Omental fat pad (tissue), 3 donors: ENCODE measurements at regions not wholly inside any gene's neighbourhood (a gene's known extent, or its start where the extent isn't known, plus 50 kb on each side); places are given as distances from the start of the nearest gene placed in this dataset.

Experiments
- ATAC-seq: fragments of 150-250 bp; one replicate; pipeline ENCODE4 v1.9.1; 2016; ENCODE audit warnings: mild to moderate bottlenecking, moderate library complexity; ENCODE audit not compliant: low FRiP score
- DNase-seq: peaks from one replicate; pipeline ENCODE4 v3.0.0-alpha.2; 2019; ENCODE audit warnings: low spot score
- TF ChIP-seq, protein P1 (sequence below), 3 donors: fragments of 450-650 bp; IDR thresholded peaks; one replicate each; pipeline ENCODE4 v1.5.1; 2016 to 2017; ENCODE audit warnings: antibody characterized with exemption in 3 of 3, mild to moderate bottlenecking in 3 of 3, moderate library complexity in 2 of 3

- no peak for ATAC-seq
- DNase-seq = no peak
- TF ChIP-seq, protein P1, sequence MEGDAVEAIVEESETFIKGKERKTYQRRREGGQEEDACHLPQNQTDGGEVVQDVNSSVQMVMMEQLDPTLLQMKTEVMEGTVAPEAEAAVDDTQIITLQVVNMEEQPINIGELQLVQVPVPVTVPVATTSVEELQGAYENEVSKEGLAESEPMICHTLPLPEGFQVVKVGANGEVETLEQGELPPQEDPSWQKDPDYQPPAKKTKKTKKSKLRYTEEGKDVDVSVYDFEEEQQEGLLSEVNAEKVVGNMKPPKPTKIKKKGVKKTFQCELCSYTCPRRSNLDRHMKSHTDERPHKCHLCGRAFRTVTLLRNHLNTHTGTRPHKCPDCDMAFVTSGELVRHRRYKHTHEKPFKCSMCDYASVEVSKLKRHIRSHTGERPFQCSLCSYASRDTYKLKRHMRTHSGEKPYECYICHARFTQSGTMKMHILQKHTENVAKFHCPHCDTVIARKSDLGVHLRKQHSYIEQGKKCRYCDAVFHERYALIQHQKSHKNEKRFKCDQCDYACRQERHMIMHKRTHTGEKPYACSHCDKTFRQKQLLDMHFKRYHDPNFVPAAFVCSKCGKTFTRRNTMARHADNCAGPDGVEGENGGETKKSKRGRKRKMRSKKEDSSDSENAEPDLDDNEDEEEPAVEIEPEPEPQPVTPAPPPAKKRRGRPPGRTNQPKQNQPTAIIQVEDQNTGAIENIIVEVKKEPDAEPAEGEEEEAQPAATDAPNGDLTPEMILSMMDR (IDR thresholded peaks at IDR 0.05) = no peak
Observed at GRCh38 chr19:31113293-31113692, 235.9 kb downstream of the TSHZ3 start.

DNA sequence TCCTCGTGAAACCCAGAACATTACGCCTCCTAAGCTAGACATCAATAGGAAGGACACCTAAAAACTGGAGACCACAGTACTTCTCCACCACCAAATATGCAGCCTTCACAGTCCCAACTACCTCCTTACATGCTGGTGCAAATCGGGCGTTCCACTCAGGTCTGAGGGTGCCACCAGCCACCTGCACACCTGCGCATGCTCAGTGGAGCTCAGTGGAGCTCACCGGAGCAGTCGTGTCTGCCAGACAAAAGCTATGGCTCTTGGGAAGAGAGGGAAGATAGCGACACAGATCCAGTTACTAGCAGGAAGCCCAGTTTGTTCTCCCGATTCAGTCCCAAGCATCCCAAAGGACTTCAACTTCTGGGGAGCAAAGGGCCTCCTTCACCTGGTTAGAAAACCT lies 237.1 kb downstream of the TSHZ3 start:
- no peak for ATAC-seq
- TF ChIP-seq, protein P1 (IDR thresholded peaks at IDR 0.05) = no peak

DNA sequence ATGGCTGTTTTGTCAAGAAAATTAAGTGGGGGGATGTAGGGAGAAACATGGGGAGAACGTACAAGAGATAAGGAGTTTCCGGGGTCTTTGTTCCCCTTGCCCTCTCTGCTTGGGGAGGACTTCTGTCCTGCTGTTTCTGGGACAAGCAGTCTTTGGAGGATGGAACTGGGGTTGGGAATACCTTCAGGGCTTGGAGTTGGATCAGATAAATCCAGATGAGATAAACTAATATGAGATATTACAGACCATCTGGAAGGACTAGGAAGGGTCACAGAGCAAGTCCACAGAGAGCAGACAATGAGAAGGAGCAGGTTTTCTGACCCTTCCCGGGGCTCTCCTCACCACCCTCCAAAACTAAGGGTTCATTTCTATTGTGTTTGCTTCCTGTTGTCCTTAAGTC lies 237.5 kb downstream of the TSHZ3 start:
- DNase-seq (no peak), ATAC-seq (no peak)
- TF ChIP-seq, protein P1 (IDR thresholded peaks at IDR 0.05) = no peak

More for the DNA sequence above, 237.1 kb downstream of the TSHZ3 start:
- DNase-seq = no peak

- DNase-seq (no peak), ATAC-seq (peak; percentile 62)
- TF ChIP-seq, protein P1 (IDR thresholded peaks at IDR 0.05) = no peak
Observed at GRCh38 chr19:31110336-31110735, 238.9 kb downstream of the TSHZ3 start.

GRCh38 chr19:31109636-31110035 lies 239.6 kb downstream of the TSHZ3 start:
- TF ChIP-seq, protein P1 (IDR thresholded peaks at IDR 0.05) = no peak
- no peak for ATAC-seq
- DNase-seq = no peak

GRCh38 chr19:31107096-31107495 lies 242.1 kb downstream of the TSHZ3 start:
- TF ChIP-seq, protein P1 (IDR thresholded peaks at IDR 0.05) = no peak
- ATAC-seq = no peak
- DNase-seq = no peak

DNA sequence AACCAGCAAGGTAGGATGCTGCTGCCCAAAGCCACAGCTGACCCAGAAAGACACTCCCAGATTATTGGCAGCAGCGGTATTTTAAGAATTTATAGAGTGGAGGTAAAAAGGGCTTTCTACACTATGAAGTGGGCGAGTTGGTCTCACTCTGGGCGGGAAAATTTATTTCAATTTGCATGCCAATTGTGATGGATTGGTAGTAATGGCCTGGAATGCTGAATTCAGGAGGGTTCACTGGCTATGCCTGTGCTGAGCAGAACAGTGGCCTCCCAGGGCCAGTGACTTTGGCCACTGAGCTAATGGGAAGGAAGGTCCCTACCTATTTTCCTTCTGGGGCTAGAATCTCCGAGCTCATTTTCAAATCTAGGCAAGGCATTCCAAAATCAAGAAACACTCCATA lies 243.5 kb downstream of the TSHZ3 start:
- DNase-seq (no peak), ATAC-seq (no peak)
- TF ChIP-seq, protein P1 (IDR thresholded peaks at IDR 0.05) = no peak
